HG02763 (cell line): ENCODE measurements at regions not wholly inside any gene's neighbourhood (a gene's known extent, or its start where the extent isn't known, plus 50 kb on each side); places are given as distances from the start of the nearest gene placed in this dataset.
A peak's percentile ranks its signal among the peaks of the same experiment; 100 is the strongest.

ENCODE experiments used
- ATAC-seq: cut with Tn5 transposase; IDR thresholded peaks from one replicate; pipeline ENCODE4 v1.9.1; 2021; ENCODE audit warnings: mild to moderate bottlenecking, moderate library complexity; ENCODE audit not compliant: unreplicated experiment

- no peak for ATAC-seq
Observed at GRCh38 chr18:54100920-54101470, 123.5 kb downstream of the MBD2 start.

GRCh38 chr18:54100466-54100865 is 124.0 kb downstream of the MBD2 start:
- ATAC-seq, result no peak

GRCh38 chr18:54094474-54094873 is 130.0 kb downstream of the MBD2 start:
- ATAC-seq, result no peak

GRCh38 chr18:54090856-54091255 is 133.6 kb downstream of the MBD2 start:
- no peak for ATAC-seq

- ATAC-seq, result no peak
Observed at GRCh38 chr18:54089749-54090459, 134.6 kb downstream of the MBD2 start.

- ATAC-seq, result no peak
Observed at GRCh38 chr18:54086863-54087262, 137.6 kb downstream of the MBD2 start.

GRCh38 chr18:54086046-54086802 is 138.2 kb downstream of the MBD2 start:
- peak; percentile 50 for ATAC-seq

GRCh38 chr18:54080858-54081257 is 143.6 kb downstream of the MBD2 start:
- no peak for ATAC-seq

- ATAC-seq, result no peak
Observed at GRCh38 chr18:54076166-54076565, 148.3 kb downstream of the MBD2 start.

- ATAC-seq, result no peak
Observed at GRCh38 chr18:54075689-54076088, 148.8 kb downstream of the MBD2 start.

GRCh38 chr18:54069729-54070128 is 154.7 kb downstream of the MBD2 start:
- ATAC-seq, result no peak

- no peak for ATAC-seq
Observed at GRCh38 chr18:54060343-54061005, 164.0 kb downstream of the MBD2 start.

GRCh38 chr18:54052732-54053429 is 171.6 kb downstream of the MBD2 start:
- ATAC-seq, result no peak

GRCh38 chr18:54052259-54052658 is 172.2 kb downstream of the MBD2 start:
- no peak for ATAC-seq

GRCh38 chr18:54043484-54044251 is 180.8 kb downstream of the MBD2 start:
- no peak for ATAC-seq

GRCh38 chr18:54035927-54036326 is 188.5 kb downstream of the MBD2 start:
- no peak for ATAC-seq

GRCh38 chr18:54033052-54033451 is 191.4 kb downstream of the MBD2 start:
- ATAC-seq, result no peak

GRCh38 chr18:54032412-54032811 is 192.1 kb downstream of the MBD2 start:
- ATAC-seq, result no peak

GRCh38 chr18:54031243-54031642 is 193.2 kb downstream of the MBD2 start:
- no peak for ATAC-seq

- ATAC-seq, result no peak
Observed at GRCh38 chr18:54030434-54030833, 194.0 kb downstream of the MBD2 start.
